Bronchial epithelial cell (primary cell): ENCODE measurements at regions not wholly inside any gene's neighbourhood (a gene's known extent, or its start where the extent isn't known, plus 50 kb on each side); places are given as distances from the start of the nearest gene placed in this dataset.

Source experiments
- DNase-seq: peaks from one replicate; pipeline ENCODE4 v3.0.0-alpha.2; 2010; ENCODE audit warnings: low read depth
- FAIRE-seq: peaks from 2 replicates; lab custom pipeline; 2011; peaks lifted over from hg19 to GRCh38; lab: Jason Lieb, UNC
- H3K27me3 ChIP-seq: 2 replicates; pipeline ENCODE4 v1.5.1; 2011; ENCODE audit warnings: low read length; ENCODE audit not compliant: control insufficient read depth, insufficient read depth
- H3K36me3 ChIP-seq: 2 replicates; pipeline ENCODE4 v1.5.1; 2011; ENCODE audit warnings: low read length; ENCODE audit not compliant: control insufficient read depth, insufficient read depth
- H3K4me3 ChIP-seq: 2 replicates; pipeline ENCODE4 v1.5.1; 2011; ENCODE audit warnings: mild to moderate bottlenecking, low read depth, low read length, control low read depth
- CTCF ChIP-seq: IDR thresholded peaks from 2 replicates; pipeline ENCODE4 v1.5.1; 2011; ENCODE audit warnings: mild to moderate bottlenecking, moderate library complexity, low read length, control low read depth, inconsistent platforms; ENCODE audit not compliant: insufficient read depth, severe bottlenecking

- no peak for TF ChIP-seq CTCF
- no peaks in the 10 kb centered on the region for H3K27me3 ChIP-seq
- FAIRE-seq (no peak), DNase-seq (peak; percentile 47)
- H3K36me3 ChIP-seq, result no peaks in the 10 kb centered on the region
- H3K4me3 ChIP-seq, result no peak overlapping the region
Observed at GRCh38 chr14:51328772-51329353, 88.8 kb downstream of the TMX1 start.

- TF ChIP-seq CTCF, result no peak
- H3K4me3 ChIP-seq, result no peak overlapping the region
- H3K36me3 ChIP-seq, result no peaks in the 10 kb centered on the region
- DNase-seq (no peak), FAIRE-seq (no peak)
- no peaks in the 10 kb centered on the region for H3K27me3 ChIP-seq
Observed at GRCh38 chr14:51331486-51332367, 91.7 kb downstream of the TMX1 start.

- H3K27me3 ChIP-seq, result no peaks in the 10 kb centered on the region
- no peak for TF ChIP-seq CTCF
- no peaks in the 10 kb centered on the region for H3K36me3 ChIP-seq
- FAIRE-seq (no peak), DNase-seq (peak; percentile 34)
- H3K4me3 ChIP-seq, result no peak overlapping the region
Observed at GRCh38 chr14:51333299-51333698, 93.3 kb downstream of the TMX1 start.

- peak; percentile 96 for DNase-seq
- H3K27me3 ChIP-seq, result no peaks in the 10 kb centered on the region
- no peak for TF ChIP-seq CTCF
- no peaks in the 10 kb centered on the region for H3K36me3 ChIP-seq
- H3K4me3 ChIP-seq, result no peak overlapping the region
- no peak for FAIRE-seq
Observed at GRCh38 chr14:51333901-51334521, 94.0 kb downstream of the TMX1 start.

GRCh38 chr14:51334566-51334965 is 94.5 kb downstream of the TMX1 start:
- no peak for TF ChIP-seq CTCF
- FAIRE-seq, result no peak
- Histone ChIP-seq H3K27me3 (no peaks in the 10 kb centered on the region), H3K4me3 (no peak overlapping the region), H3K36me3 (no peaks in the 10 kb centered on the region)
- DNase-seq, result no peak
